H1 (cell line): ENCODE measurements at regions not wholly inside any gene's neighbourhood (a gene's known extent, or its start where the extent isn't known, plus 50 kb on each side); places are given as distances from the start of the nearest gene placed in this dataset.

Experiments used
- CTCF ChIP-seq, 3 experiments: IDR thresholded peaks; 1 replicate in 2 of 3; 2 replicates in 1 of 3; pipeline versions ENCODE4 v1.5.1 to v1.6.1; 2011; ENCODE audit warnings: low read length in 3 of 3, mild to moderate bottlenecking in 3 of 3, inconsistent platforms in 2 of 3, low read depth in 1 of 3, moderate library complexity in 1 of 3; ENCODE audit not compliant: insufficient read depth in 1 of 3; ENCODE audit errors: control extremely low read depth in 1 of 3
- EP300 ChIP-seq, 2 experiments: IDR thresholded peaks; 1 replicate in 1 of 2; 2 replicates in 1 of 2; pipeline ENCODE4 v1.6.1; 2011 to 2012; ENCODE audit warnings: low read depth in 2 of 2, low read length in 2 of 2, mild to moderate bottlenecking in 2 of 2, borderline replicate concordance in 1 of 2, inconsistent platforms in 1 of 2, moderate library complexity in 1 of 2
- TAF7 ChIP-seq: optimal IDR thresholded peaks from 2 replicates; pipeline ENCODE3; 2011; ENCODE audit warnings: low read depth, mild to moderate bottlenecking, inconsistent platforms, low read length, moderate library complexity, borderline replicate concordance

GRCh38 chr12:24206621-24207020 is 257.2 kb upstream of the SOX5 start (continued):
- TF ChIP-seq TAF7 = no peak
- no peak for TF ChIP-seq EP300 (IDR thresholded peaks at IDR 0.05; ENCODE audit: borderline replicate concordance in 1 of 2, low read depth in 2 of 2, low read length in 2 of 2)
- TF ChIP-seq CTCF (IDR thresholded peaks at IDR 0.05; ENCODE audit: control extremely low read depth in 1 of 3, insufficient read depth in 1 of 3, low read depth in 1 of 3, low read length in 3 of 3) = no peak
